Peyer's patch (tissue), 4 donors: ENCODE measurements at regions not wholly inside any gene's neighbourhood (a gene's known extent, or its start where the extent isn't known, plus 50 kb on each side); places are given as distances from the start of the nearest gene placed in this dataset.

Source experiments
- DNase-seq, 3 donors: peaks; one replicate each; pipeline ENCODE4 v3.0.0-alpha.2; 2017 to 2019
- H3K27ac ChIP-seq, 4 donors: fragments of 200-600 bp; sonication (generic); one replicate each; pipeline ENCODE4 v1.5.1; 2016 to 2019
- H3K27me3 ChIP-seq, 2 donors: fragments of 200-600 bp; sonication (generic); one replicate each; pipeline ENCODE4 v1.5.1; 2019
- H3K36me3 ChIP-seq, 3 donors: fragments of 200-600 bp; sonication (generic); one replicate each; pipeline ENCODE4 v1.5.1; 2016 to 2019
- H3K4me1 ChIP-seq, 4 donors: fragments of 200-600 bp; sonication (generic); one replicate each; pipeline ENCODE4 v1.5.1; 2016 to 2019
- H3K4me3 ChIP-seq, 4 donors: fragments of 200-600 bp; sonication (generic); 1 replicate in 3 of 4; 2 replicates in 1 of 4; pipeline ENCODE4 v1.5.1; 2016 to 2019; ENCODE audit warnings: mild to moderate bottlenecking in 1 of 4
- H3K9me3 ChIP-seq, 4 donors: fragments of 200-600 bp; sonication (generic); one replicate each; pipeline ENCODE4 v1.5.1; 2016 to 2019; ENCODE audit warnings: mild to moderate bottlenecking in 1 of 4
- POLR2A ChIP-seq, 2 donors: fragments of 450-650 bp; IDR thresholded peaks; one replicate each; pipeline ENCODE4 v1.5.1; 2017; ENCODE audit warnings: antibody characterized with exemption in 2 of 2, mild to moderate bottlenecking in 2 of 2, moderate library complexity in 2 of 2
- TF ChIP-seq, protein P1 (sequence below), 6 experiments: fragments of 450-650 bp in 4 of 6; fragments of 200-600 bp in 2 of 6; sonication (generic) in 1 of 6; IDR thresholded peaks; one replicate each; pipeline ENCODE4 v1.5.1; 2017 to 2019; ENCODE audit warnings: antibody characterized with exemption in 6 of 6, mild to moderate bottlenecking in 3 of 6, moderate library complexity in 1 of 6

DNA sequence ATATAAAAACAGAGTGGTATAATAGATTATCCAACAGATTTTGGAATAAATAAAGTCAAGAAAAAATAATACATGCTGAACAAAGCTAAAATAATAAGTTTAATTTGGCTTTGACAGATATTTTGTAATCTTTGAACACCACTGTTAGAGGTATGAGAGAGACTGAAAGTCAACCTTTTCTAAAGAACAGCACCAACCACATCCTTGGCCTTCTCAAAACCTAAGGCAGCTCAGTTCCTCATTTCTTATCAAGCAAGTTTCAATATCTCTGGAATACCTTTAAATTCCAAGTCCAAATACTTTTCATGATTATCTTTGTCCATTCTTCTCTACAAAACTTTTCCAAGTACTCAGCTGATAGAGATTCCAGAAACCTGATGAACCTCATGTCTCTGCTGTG is 1603.8 kb downstream of the CDH8 start:
- no peaks in the 10 kb centered on the region for H3K27me3 ChIP-seq

DNA sequence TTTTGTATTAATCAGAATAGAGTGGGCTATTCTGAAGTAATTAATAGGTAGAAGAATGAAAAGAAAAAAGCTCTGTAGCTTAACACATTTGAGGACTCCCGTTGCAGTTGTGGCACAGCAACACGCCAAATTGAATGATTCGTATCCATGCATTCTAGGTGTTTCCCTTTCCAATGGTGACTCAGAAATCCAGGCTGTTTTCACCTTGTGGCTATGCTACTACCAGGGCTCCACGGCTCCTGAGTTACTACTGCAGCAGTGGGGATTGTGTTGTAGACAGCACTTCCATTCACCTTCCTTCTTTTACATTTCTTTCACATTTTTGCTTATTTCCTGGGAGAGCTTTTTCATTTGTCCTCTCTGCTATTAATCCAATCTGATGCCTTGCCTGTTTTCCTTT is 1616.4 kb downstream of the CDH8 start:
- DNase-seq: no peak
- Histone ChIP-seq H3K9me3 (no peaks in the 10 kb centered on the region), H3K4me1 (no peaks in the 10 kb centered on the region), H3K27me3 (no peaks in the 10 kb centered on the region), H3K27ac (no peak overlapping the region), H3K36me3 (no peaks in the 10 kb centered on the region), H3K4me3 (no peak overlapping the region)
- TF ChIP-seq, protein P1, sequence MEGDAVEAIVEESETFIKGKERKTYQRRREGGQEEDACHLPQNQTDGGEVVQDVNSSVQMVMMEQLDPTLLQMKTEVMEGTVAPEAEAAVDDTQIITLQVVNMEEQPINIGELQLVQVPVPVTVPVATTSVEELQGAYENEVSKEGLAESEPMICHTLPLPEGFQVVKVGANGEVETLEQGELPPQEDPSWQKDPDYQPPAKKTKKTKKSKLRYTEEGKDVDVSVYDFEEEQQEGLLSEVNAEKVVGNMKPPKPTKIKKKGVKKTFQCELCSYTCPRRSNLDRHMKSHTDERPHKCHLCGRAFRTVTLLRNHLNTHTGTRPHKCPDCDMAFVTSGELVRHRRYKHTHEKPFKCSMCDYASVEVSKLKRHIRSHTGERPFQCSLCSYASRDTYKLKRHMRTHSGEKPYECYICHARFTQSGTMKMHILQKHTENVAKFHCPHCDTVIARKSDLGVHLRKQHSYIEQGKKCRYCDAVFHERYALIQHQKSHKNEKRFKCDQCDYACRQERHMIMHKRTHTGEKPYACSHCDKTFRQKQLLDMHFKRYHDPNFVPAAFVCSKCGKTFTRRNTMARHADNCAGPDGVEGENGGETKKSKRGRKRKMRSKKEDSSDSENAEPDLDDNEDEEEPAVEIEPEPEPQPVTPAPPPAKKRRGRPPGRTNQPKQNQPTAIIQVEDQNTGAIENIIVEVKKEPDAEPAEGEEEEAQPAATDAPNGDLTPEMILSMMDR (IDR thresholded peaks at IDR 0.05): no peak
- TF ChIP-seq POLR2A (IDR thresholded peaks at IDR 0.05): no peak

More for the DNA sequence above, 1603.8 kb downstream of the CDH8 start:
- no peak for DNase-seq
- peaks cover 0 to 11% (median 0%) of the 10 kb centered on the region in 4 donors for H3K9me3 ChIP-seq
- no peak overlapping the region for H3K27ac ChIP-seq
- H3K4me1 ChIP-seq: no peaks in the 10 kb centered on the region
- H3K4me3 ChIP-seq: no peak overlapping the region
- no peaks in the 10 kb centered on the region for H3K36me3 ChIP-seq
- TF ChIP-seq, protein P1 (IDR thresholded peaks at IDR 0.05): no peak
- no peak for TF ChIP-seq POLR2A (IDR thresholded peaks at IDR 0.05)

DNA sequence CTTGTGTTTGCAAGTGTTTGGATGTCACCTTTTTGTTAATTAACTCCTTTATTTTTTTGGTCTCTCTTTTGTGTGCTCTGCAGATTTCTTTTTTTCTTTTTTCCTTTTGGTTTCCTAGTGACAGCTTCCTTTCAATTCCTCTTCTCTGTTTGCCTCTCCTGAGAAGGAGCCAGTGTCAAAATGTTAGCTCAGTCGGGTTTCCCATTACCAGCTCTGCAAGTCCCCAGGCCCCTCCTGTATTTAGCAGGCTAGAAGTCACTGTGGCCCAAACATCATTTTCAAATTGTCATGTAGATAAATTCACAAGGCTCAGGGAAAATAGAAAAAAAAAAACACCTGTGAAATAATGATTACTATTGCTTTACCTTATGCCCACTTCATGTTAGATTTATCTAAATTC is 1621.6 kb downstream of the CDH8 start:
- Histone ChIP-seq H3K36me3 (no peaks in the 10 kb centered on the region), H3K27me3 (no peaks in the 10 kb centered on the region), H3K27ac (no peak overlapping the region), H3K9me3 (no peaks in the 10 kb centered on the region), H3K4me1 (no peaks in the 10 kb centered on the region), H3K4me3 (no peak overlapping the region)
- DNase-seq: no peak
- TF ChIP-seq POLR2A (IDR thresholded peaks at IDR 0.05): no peak
- TF ChIP-seq, protein P1 (IDR thresholded peaks at IDR 0.05): no peak

DNA sequence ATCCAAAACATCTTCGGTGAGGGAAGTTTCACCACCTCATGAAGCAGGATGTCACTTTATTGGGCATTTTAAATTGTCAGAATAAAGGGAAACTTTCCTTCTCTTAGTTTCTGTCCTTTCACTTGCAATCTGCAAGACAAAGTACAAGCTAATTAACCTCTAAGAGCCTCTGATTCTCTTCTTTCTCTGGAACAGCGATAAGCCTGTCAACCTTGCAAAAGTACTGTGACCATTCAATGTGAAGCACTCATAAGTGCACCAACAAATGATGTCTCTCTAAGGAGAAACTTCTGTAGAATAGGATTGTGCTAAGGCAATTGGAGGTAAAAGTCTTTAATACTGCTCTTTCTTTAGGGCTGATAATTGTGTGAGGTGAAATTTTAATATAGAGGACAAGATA is 1622.3 kb downstream of the CDH8 start:
- H3K36me3 ChIP-seq: no peaks in the 10 kb centered on the region
- H3K9me3 ChIP-seq: peaks cover 0 to under 1% (median 0%) of the 10 kb centered on the region in 4 donors
- H3K27me3 ChIP-seq: no peaks in the 10 kb centered on the region
- no peak for TF ChIP-seq POLR2A (IDR thresholded peaks at IDR 0.05)
- TF ChIP-seq, protein P1 (IDR thresholded peaks at IDR 0.05): no peak
- no peak for DNase-seq
- no peak overlapping the region for H3K4me3 ChIP-seq
- no peaks in the 10 kb centered on the region for H3K4me1 ChIP-seq
- no peak overlapping the region for H3K27ac ChIP-seq

DNA sequence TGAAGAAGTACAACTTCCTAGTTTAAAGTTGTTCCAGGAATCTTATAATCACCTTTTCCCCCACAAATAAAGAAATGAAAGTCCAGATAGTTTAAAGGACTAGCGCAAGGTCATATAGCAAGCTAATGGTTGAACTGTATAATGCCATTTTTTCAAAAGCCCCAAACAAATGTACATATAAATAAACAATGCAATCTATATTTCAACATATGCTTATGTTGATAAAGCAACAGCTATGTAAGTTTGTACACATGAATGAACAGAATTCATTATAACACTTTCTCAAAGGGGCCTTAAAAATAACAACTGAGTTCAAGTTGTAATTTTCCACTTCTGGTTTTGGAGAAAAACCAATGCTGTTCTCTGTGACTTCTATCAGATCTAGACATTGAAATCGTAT is 1628.6 kb downstream of the CDH8 start:
- no peak for DNase-seq
- no peaks in the 10 kb centered on the region for H3K36me3 ChIP-seq
- no peak overlapping the region for H3K27ac ChIP-seq
- H3K4me1 ChIP-seq: no peaks in the 10 kb centered on the region
- no peaks in the 10 kb centered on the region for H3K27me3 ChIP-seq
- TF ChIP-seq POLR2A (IDR thresholded peaks at IDR 0.05): no peak
- no peak overlapping the region for H3K4me3 ChIP-seq
- peaks cover 0 to 2% (median 0%) of the 10 kb centered on the region in 4 donors for H3K9me3 ChIP-seq

DNA sequence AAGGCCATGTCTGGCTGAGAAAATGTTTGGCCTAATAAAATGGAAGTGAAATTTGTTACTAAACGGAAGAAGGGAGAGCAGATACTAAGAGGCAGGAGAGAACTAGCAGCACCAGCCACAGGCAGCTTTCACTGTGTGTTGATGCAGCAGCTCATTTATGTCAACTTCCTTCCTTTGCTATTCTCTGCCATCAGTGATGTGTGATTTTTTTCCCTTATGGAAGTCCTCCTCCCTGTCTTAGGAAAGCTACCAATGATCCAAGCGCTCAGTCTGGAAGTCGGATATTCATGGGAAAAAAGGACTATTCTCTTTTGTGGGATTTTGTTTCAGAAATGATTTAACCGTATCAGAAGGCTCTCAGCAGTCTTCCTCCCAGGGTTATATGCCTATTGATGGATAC is 1629.2 kb downstream of the CDH8 start:
- DNase-seq: no peak
- TF ChIP-seq POLR2A (IDR thresholded peaks at IDR 0.05): no peak
- TF ChIP-seq, protein P1 (IDR thresholded peaks at IDR 0.05): no peak
- H3K4me1 ChIP-seq: no peaks in the 10 kb centered on the region
- no peaks in the 10 kb centered on the region for H3K27me3 ChIP-seq
- H3K4me3 ChIP-seq: no peak overlapping the region
- peaks cover 0 to 2% (median 0%) of the 10 kb centered on the region in 4 donors for H3K9me3 ChIP-seq
- H3K36me3 ChIP-seq: no peaks in the 10 kb centered on the region
- no peak overlapping the region for H3K27ac ChIP-seq
